GM23338 (cell line): ENCODE measurements at regions not wholly inside any gene's neighbourhood (a gene's known extent, or its start where the extent isn't known, plus 50 kb on each side); places are given as distances from the start of the nearest gene placed in this dataset.

Experiments used
- JUNB ChIP-seq: IDR thresholded peaks from one replicate; pipeline ENCODE4 v1.6.1; 2016; ENCODE audit warnings: antibody characterized with exemption; ENCODE audit not compliant: unreplicated experiment
- POLR2AphosphoS5 ChIP-seq: IDR thresholded peaks from 2 replicates; pipeline ENCODE4 v1.6.1; 2016; ENCODE audit warnings: antibody characterized with exemption, low read depth
- REST ChIP-seq: IDR thresholded peaks from one replicate; pipeline ENCODE4 v1.6.1; 2018; ENCODE audit warnings: antibody characterized with exemption; ENCODE audit not compliant: unreplicated experiment
- STAT1 ChIP-seq: IDR thresholded peaks from one replicate; pipeline ENCODE4 v1.6.1; 2016; ENCODE audit warnings: antibody characterized with exemption; ENCODE audit not compliant: unreplicated experiment
- ZNF331 ChIP-seq: fragments of 250-450 bp; sonication (Bioruptor Pico); IDR thresholded peaks from 2 replicates; pipeline ENCODE4 v1.5.0; 2020; ENCODE audit warnings: low read depth, mild to moderate bottlenecking, moderate library complexity
- ZNF462 ChIP-seq: fragments of 250-450 bp; sonication (Bioruptor Pico); IDR thresholded peaks from 2 replicates; pipeline ENCODE4 v1.5.0; 2020; ENCODE audit warnings: mild to moderate bottlenecking, moderate library complexity
- TF ChIP-seq, protein P1 (sequence below): IDR thresholded peaks from 2 replicates; pipeline ENCODE4 v1.6.1; 2016; ENCODE audit warnings: antibody characterized with exemption

GRCh38 chr1:231099996-231100767 is 60.1 kb upstream of the FAM89A start (continued):
- TF ChIP-seq ZNF462 (CRISPR knock-in tag) (no peak), ZNF331 (CRISPR knock-in tag) (no peak), REST (no peak), JUNB (no peak), POLR2AphosphoS5 (no peak), STAT1 (no peak)
- TF ChIP-seq, protein P1, sequence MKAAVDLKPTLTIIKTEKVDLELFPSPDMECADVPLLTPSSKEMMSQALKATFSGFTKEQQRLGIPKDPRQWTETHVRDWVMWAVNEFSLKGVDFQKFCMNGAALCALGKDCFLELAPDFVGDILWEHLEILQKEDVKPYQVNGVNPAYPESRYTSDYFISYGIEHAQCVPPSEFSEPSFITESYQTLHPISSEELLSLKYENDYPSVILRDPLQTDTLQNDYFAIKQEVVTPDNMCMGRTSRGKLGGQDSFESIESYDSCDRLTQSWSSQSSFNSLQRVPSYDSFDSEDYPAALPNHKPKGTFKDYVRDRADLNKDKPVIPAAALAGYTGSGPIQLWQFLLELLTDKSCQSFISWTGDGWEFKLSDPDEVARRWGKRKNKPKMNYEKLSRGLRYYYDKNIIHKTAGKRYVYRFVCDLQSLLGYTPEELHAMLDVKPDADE, result no peak
